GOT3 (cell line): ENCODE measurements at regions not wholly inside any gene's neighbourhood (a gene's known extent, or its start where the extent isn't known, plus 50 kb on each side); places are given as distances from the start of the nearest gene placed in this dataset.
A peak's percentile ranks its signal among the peaks of the same experiment; 100 is the strongest.

Experiments
- DNase-seq: peaks from one replicate; lab custom pipeline; 2025; ENCODE audit warnings: mixed read lengths; lab: John Stamatoyannopoulos, UW

DNA sequence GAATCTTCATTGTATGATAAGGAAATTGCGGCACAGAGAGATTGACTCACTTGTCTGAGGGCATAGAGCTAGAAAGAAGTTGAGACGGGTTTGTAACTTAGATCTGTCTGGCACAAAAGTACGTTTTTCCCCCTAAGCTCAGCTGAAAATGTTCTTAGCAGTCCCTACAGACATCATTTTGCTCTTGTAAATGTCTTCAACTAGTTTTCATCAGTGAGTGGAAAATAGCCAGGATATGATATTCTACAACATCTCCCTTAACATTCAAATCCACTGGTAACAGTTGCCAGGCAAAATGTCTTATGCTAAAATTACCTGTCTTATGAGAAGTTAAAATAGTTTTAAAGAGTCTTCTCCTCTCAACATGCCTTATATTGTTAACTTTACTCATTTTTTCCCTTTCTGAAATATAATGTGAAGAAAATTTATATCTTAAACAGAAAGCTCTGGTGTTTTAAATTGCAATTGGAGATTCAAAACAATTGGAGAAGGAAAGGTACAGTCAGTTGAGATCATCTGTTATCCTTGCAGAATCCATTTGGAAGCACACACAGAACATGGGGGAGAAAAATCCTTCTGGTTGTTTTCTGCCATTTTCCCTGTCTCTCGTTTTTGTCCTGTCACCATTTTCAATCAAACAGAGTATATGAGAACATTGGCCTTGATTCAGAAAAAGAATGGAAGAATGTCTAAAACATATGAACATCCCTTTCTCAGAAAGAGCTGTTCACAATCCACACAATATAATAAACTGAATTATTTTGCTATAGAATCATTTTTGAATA, 255.0 kb downstream of the TRIB2 start:
- DNase-seq = no peak

DNA sequence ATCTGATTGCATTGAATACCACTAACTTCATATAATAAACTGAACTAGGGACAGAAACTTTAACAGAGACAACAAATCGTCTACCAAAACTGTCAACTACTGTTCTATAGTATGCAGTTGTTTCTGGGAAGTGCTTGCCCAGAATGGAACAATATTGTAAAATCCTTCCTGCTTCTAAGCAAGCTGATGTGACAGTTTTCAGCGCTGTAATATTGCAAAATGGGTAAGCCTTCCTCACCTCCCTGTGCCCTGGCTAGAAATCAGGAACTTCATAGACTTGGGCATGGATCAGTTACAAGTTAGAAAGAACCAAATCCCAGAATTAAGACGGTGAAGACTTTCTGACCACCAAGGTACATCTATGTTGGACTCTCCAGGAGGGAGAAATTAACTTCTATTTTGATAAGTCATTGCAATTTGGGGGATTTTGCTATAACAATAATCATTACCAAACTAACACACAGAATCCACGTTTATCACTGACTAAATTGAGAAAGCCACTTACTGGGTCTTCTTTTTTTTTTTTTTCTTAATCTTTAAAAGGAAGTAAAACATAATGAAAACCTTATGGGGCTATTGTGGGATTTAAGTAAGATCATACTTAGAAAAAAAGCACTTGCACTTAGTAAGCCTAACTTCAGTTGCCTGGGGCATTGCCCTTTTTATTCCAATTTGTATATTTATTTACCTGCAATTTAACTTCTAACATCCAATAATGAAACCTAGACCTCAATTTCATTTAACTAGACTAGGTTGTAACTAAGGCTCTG, 261.5 kb downstream of the TRIB2 start:
- no peak for DNase-seq

DNA sequence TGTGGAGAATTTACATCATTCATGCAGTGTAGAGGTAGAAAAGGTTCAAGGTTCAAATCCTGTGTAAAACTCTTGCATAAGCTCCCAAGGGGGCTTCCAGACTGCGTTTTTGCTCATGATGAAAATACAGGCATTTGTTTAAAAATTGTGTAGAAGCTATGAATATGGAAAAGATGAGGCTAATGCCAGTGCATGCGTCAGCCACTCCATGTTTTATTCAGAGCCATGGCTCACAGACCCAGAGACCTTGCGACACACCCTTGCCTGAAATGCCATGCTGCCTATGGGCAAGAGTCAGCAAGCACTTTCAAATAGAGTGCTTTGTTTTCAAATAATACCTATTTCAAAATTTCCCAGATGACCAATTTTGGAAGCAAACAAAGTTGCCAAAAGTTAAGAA, 262.3 kb downstream of the TRIB2 start:
- no peak for DNase-seq

DNA sequence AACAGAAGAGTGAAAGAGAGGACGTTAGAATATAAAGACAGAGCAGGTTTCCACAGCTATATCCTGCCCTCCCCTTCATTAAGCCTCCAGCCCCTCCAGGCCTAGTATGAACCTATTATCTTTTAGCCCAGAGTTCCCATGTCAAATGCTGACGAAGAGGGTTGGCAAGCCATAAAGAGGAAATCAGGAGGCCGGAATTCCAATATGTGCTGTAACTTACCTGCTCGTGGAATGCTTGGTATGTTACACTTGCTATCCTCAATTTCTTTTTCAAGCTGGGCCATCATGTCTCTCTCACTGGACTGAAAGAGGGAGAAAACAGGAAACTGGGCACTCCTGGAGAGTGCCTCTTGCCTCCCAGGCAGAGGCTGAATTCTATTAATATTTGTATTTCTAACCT, 264.1 kb downstream of the TRIB2 start:
- DNase-seq = no peak

DNA sequence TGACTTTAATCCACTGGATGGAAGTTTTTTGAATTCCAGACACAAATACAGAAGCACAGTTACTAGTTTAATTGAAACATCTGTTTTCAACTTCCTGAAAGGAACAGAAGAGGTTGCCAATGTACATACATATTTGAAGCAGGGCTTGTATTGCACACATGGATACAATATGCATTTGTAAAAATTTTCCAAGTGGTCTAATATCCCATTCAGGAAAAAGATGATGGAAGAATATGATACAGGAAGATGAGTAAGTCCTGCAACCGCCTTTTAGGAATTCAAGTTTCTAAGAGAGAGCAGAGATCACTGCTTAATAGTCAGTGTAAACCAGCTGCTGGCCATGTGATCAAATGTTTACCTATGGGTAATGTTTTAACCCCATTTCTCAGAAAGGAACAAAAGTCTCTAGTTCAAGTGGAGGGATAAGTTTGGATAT, 265.4 kb downstream of the TRIB2 start:
- no peak for DNase-seq

DNA sequence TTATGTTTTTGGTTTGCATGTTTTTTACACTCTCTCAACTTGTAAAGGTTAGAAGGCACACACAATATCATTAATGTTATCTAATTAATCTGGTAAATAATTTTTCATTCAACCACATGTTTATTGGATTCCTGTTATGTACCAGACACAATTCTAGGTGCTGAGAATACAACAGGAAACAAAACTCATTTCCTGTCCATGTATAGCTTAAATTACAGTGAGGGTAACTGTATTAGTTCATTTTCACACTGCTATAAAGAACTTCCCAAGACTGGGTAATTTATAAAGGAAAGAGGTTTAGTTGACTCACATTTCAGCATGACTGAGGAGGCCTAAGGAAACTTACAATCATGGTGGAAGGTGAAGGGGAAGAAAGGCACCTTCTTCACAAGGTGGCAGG, 270.5 kb downstream of the TRIB2 start:
- no peak for DNase-seq

DNA sequence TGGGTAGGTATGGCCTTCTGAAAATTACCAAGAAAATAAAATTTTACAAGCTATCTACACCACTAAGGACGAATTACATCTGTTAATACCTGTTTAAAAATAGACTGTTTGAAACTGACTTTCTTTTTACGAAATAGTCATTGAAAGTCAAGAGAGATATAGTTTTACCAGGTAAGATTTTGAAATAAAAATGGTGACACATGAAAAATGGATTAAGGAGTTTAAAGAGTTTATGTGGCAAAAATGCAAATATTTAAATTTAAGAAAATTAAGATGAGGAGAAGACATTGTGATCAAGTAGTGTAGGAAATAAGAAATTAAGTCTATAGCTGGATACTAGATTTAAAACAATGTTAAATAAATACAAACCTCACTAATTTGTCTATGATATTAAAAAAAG, 271.5 kb downstream of the TRIB2 start:
- DNase-seq = no peak

DNA sequence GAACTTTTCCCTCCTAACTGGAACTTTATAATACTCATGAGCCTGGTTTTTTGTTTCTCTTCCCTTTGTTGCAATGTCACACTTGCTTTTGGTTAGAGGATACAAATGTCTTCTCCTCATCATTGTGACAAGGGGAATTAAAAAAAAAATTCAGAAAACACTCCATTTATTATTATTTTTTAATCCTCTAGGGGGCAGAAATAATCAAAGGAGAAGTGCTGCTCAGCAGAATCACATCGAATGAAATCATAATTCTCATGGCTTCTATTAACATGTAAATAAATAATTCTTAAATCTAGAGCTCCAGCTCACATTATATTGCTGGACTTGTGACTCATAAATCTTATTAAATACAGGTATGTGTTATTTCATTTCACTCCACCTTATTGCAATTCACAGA, 273.8 kb downstream of the TRIB2 start:
- no peak for DNase-seq

DNA sequence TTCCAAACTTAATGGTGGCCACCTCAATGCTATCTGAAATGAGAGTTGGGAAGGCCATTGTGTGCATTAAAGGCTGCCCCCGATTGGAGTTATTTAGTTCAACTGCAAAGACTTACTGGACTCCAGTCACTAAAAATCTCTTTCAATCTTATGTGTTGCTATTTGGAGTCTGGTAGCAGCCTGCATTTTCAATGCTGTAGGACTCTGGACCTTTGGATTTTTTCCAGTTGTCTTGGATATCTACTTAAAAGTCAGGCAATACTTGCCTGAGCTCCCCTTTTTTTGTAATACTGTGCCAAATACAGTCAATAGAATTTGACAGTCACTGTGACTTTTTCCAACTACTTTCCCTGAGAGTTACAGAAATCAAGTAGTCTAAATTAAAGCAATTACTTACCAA, 281.9 kb downstream of the TRIB2 start:
- no peak for DNase-seq

DNA sequence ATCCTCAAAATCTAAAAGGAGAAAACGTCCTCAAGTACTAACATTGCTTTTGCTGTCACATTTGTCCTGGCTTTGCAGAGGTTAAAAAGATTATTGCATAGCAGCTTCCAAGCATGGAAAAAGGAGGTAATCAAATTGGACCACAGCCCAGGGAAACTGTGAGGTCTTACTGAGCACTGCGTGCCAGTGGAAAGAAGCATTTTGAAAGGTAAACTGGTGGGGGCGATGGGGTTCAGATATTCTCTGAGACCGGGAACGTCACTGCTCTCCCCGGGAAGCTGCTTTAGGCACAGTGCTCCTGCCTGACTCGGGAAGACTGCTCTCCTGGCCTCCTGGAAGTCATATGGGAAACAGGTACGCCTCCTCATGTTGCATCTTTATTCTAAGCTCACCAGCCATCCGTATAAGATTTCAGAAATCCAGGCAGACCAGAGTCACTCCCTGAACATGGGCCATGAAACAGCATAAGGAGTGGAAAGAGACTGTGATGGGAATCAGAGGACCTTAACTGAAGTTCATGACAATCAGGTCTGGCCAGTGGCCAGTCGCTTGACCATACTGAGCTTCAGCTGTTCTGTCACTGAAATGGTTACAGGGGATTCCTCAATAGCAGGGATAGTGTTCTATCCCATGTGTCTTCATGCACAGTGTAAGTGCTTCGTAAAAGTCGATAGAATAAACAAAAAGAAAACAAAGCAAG, 284.1 kb downstream of the TRIB2 start:
- no peak for DNase-seq

DNA sequence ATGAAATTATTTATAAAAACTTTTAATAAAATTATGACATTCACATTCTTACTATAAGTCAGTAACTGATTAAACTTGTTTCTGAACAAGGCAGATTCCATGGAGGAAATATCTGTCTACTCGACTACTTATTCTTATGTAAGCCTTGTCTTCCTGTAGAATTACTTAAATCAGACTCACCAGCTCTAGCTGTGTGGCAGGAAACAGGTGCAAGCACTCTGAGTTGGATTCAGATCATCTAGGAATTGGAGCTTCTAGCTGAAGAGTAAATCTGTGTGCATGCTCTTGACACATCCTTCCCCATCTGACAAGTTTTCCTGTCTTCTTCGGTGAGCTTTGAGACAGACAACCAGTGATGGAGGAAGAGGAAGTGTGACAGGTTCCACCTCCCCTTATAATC, 284.7 kb downstream of the TRIB2 start:
- no peak for DNase-seq

DNA sequence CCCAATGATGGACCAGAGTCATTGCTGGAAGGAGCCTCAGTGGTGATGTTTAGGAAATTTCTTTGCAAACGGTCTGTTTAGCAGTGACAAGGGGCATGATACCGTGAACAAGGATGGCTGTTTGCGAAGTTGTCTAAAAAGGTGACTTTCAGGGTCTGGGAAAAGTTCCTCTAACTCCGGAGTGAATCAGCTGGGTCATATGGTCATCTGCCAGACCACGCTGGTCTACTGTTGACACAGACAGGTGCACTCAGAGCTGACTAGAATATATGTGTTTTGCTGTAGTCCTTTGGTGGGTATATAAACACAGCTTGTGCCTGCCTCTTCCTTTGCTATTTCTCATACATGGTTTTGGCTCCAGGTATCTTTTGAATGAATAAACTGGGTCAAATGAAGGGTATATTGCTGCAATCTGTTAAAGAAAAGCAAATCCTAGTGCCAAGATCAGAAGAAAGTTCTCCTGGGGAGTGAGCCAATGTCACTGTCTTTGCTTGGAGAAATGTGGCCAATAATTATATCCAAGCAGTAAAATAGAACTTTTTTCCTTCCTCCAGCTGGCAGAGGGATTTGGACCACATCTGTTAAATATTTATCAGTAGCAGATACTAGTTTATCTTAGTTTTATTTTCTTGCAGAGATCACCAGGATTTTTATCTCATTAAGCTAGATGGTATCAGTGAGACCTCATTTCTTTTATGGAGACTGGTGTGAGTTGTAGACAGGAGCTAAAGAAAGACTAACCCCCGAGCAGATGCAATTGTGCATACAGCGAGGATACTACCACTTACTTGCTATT, 286.0 kb downstream of the TRIB2 start:
- no peak for DNase-seq

DNA sequence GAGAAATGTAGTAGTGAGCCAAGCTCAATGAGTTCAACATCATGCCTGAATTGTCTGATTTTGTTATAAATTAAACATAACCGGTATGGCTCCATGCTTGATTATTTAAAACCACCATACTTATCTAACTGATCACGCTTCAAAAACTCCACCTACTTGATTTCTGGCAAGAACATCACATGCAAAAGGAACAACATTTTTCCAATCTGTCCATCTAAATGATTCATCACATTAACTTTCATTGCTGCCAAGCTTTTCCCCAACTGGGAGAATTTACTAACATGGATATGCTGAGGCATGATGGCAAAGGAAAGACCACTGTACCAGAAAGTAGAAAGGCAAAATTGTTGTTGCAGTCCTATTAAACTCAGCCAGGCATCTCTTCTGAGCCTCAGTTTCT, 286.8 kb downstream of the TRIB2 start:
- no peak for DNase-seq

DNA sequence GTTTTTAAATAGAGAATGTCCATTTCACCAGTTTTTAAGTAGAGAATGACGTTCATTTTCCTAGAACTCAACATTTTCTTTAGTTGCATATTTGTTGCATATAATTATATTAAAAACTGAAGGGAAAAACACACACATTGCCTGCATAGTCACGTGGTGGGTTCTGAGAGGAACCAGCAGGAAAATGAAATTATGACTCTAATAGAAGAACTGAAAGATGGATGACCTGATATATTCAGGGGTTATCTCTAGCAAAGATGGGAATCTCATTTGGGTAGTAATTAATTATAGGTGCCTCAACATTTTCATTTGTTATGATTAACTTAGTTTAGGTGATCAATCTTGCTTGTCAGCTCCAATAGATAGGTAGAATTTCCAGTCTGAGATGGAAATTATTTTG, 288.3 kb downstream of the TRIB2 start:
- DNase-seq = no peak

DNA sequence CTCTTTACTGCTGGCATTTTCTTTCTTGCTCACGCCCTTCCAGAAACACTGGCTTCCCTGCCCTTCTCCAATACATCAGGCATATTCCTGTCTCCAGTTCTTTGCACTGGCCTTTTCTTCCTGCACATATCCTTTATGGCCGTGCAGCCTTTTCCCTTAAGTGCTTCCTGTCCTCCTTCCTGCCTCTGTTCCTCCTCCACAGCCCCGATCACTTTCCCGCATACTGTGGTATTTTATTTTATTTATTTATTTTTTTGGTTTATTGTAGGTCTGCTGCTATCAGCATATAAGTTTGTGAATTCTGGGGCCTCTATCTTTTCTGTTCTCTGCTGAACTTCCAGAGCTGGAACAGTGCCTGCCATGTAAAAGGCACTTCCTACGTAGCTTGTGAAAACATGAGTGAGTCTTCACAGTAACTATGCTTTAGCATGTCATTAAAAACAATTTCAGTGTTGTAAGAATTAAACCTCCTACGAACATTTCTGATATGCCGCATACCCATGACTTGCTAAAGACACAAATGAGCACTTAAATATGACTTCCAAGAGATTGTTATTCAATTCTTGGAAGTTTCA, 289.1 kb downstream of the TRIB2 start:
- DNase-seq = no peak

DNA sequence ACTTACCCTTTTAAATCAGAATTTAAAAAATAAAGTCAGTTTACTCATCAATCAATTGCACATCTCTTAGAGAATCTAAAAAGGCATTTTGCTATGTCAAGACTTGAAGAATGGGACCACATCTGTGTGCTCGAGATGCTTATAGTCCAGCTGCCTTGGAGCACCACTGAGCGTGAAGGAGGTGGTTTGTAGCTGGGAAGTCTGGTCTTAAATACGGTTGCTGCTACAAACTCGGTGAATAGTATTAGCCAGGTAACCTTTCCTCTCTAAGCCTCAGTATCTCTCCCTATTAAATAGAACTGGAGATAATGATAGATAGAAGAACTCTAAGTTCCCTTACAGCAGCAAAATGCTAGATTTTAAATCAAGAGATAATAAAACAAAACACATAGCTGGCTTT, 289.7 kb downstream of the TRIB2 start:
- no peak for DNase-seq

DNA sequence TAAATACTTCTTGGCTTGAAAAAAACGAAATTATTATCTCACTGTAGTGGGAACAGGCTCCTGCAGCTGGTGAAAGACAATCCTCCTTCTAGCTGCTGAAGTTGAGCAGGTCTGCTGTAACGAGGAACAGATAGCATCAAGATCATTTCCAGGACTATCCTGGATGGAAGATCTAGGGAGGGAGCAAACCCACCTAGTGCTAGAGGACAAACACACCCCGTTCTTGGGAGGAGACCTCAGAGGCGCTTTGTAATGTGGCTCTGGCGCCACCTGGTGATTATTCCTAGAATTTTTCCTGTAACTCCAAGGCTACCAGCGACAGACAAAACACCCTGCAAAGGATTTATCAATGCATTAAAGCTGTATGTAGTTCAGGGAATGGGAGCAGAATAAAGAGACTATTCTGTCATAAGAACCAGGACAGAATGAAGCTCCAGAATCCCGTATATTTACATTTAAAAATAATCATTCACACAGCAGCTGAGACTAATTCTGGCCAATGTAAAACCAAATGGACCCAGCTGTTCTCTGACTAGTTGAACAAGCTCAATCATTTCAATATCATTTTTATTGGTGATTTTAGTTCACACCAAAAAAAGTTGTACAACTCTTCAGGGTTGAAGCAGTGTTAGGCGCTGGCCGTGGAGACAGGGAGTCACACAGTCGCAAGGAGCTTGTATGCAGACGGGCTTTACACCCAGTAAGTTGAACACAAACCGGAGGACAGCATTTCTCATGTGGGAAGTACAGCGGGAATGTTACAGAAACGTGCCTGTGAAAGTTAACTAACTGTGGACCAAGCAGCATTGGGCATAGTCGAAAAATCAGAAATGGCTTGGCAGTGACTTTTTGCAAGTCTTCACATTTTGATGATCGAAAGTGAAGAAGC, 290.3 kb downstream of the TRIB2 start:
- DNase-seq = peak; percentile 26

DNA sequence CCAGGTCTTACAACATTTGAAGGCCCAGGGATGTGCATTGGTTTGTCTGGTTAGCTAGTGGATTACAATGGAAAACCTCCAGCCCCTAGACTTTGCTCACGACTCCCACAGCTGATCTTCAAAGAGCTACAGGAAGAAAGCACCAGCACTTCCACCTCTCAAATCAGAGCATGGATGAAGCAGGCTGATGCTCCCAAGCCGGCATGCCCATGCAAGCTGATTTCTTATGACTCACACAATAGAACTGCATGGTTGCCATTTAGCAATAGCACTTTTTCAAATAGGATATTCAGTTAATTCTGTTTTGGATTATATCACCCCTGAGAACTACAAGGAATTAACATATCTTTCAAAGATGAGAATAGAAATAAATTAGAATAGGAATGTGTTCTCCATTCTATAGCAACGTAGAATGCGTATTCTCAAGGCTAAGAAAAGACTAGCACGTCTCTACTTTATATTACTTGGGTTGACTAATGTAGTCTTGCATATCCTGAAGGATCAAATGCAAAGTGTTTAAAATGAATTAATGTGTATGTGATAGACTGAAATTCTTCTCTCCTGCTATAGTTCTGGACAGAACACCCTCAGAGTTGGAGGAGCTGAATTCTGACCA, 292.4 kb downstream of the TRIB2 start:
- DNase-seq = no peak

DNA sequence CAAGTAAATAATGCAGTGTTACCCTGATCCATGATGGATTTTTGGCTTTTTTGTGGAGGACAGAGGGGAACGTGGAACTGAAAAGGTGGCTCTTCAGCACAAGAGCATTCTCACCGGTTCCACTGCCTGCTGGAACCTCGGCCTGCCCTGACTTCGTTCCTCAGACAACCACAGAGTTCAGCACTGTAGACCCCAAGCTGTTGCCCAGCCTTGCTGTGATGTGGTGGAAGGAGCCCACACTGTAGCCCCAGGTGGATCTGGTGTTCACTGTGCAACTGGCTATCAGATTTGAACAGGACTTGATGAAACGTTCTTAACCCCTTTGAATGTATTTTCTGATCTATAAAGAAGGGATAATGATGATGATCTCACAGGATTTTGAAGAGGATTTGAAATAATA, 293.5 kb downstream of the TRIB2 start:
- DNase-seq = no peak

DNA sequence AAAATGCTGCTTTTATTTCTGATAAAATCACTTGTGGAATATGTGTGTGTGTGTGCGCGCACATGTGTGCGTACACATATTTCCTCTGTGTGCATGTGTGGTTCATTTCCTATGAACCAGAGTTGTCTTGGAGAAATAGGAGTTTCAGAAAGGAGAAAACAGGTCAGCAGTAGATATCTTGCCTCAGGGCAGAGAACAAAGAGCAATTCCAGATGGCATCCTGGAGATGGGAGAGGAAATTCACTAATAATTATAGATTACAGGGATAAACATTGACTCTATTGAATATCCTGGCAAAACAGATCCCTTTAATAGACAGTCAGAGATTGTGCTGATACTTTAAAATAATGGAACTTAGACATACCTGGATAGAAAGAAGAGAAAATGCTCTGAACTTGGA, 298.0 kb downstream of the TRIB2 start:
- DNase-seq = no peak
